Stimulated activated CD8-positive, alpha-beta memory T cell treated with anti-CD3 and anti-CD28 coated beads, Interleukin-2, amount 100 ng/mL, for 48 hours (primary cell): ENCODE measurements at regions not wholly inside any gene's neighbourhood (a gene's known extent, or its start where the extent isn't known, plus 50 kb on each side); places are given as distances from the start of the nearest gene placed in this dataset.

ENCODE experiments used
- DNase-seq, 2 donors: peaks; one replicate each; pipeline ENCODE4 v3.0.0-alpha.2; 2020; ENCODE audit warnings: low read depth in 2 of 2

DNA sequence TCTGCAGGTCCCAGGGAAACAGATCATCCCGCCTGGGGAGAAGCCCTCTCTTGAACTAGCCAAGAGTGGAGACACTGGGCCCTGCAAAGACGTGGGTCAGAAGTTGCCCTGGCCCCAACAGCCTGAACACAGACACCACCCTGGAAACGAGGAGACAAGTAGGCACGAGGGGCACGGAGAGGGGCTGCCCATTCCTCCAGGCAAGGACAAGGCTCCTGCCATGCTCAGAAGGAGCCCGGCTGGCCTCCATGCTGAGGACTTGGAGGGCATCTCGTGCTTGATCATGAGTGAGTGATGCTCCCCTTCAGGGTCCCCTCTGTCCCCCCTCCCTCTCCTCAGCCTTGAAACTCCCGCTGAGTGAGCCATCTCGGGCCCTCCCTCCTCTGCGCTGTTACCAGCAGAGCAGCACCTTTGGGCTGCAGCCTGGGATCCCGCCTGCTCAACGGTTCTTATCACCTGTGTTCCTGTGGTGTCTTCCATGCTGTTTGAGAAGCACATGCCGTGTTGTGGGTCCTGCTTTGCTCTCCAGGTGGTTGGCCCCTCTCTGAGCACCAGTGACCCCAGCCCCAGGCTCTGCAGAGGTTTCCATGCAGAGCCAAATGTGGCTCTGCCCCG is 544.3 kb downstream of the TCERG1L start:
- no peak for DNase-seq

DNA sequence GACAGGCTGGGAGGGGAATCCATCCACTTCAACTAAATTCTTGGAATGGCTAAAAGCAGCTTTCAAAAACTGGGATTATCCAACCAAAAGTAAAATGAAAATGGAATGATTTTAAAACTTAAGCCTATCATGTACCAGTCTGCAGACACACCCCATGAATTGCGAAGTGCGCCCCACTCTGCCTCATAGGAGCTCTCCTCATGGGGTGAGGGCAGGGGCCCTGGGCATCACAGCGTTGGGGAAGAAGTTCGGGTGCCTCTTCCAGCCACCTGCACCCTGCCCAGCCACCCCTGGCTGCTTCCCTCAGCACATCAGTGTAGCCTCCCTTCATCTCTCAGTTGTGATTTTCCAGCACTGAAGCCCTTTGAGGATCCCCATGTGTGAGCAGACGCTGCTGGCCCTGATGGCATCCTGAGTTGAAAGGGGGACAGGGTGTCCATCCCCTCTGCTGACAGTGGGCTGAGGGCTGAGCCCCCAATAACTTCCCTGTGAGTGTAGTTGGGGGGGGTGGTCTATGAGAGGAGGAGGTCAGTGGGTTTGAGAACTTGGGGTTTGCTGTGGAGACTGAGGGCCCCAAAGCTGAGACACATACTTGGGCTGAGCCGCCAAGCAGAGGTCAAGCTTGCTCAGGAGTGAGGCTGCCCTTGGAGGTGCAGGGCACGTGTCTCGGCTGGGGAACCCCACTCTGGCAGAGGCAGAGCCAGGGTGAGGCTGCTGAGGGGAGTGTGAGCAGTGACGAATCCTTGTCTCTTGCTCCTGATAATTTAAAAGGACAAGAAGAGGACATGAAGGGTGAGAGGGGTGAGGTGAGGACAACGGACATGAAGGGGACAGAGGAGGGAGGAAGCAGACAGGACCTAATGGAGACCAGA is 542.1 kb downstream of the TCERG1L start:
- DNase-seq = no peak

DNA sequence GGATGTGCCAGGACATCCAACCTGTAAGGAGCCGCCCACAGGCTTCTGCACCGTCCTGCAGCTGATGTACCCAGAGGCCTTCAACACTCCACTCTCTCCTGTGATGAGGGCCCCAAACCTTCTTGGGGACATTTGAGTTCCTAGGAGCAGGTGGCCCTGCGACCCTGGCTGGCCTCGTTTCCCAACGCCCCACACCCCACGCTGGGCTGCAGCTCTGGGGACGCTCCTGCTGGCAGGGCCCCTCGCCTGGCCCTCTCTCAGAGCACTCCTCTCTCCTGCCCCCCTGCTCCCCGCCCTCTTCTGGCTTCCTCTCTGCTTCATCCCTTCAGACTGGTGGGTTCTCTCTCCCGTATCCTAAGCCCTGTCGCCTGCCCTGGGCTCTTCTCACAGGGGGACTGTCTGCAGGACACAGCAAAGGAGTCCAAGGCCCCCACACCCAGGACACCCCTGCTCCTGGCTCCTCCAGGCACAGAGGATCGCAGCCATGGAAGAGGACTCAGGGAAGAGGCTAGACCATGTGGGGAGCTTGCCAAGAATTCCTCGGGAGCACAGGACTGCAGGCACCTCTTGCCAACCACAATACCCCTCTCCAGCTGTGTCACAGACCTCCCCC is 541.4 kb downstream of the TCERG1L start:
- no peak for DNase-seq

DNA sequence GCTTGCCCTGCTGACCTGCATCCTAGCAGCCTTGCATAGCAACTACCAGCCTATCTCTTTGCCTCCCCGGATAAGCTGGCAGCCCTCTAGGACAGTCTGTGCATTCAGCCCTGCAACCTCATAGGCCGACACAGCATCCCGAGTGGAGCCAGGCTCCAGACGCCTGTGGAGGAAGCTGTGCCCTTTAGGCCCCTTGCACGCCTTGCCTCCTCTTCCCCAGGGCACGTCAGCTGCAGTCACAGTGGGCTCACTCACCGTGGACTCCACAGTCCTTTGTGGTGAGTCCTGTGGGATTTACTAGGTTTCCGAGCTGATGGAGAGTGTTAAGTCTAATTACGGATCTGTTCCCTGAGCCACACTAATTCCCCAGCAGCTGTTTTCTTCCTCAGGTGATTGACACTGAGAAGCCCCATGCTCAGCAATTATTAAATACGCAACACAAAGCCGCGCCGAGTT is 540.0 kb downstream of the TCERG1L start:
- DNase-seq = no peak

DNA sequence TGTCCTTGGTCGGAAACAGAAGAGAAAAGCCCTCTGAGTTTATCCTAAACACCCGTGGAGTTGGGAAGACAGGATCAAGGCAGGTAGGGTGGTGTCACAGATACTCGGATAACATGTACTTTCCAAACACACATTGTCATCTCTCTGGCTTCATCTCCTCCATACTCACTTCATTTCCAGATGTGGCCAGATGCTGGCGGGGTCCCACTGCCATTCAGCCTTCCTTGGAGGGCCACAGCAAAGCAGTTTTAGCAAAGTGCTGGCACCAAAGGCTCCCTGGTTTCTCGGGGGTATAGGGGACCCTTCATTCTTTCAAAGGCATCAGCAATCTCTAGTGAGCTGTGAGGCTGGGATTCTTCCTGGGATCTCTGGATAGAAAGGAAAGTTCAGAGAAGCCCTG is 539.5 kb downstream of the TCERG1L start:
- DNase-seq = no peak

DNA sequence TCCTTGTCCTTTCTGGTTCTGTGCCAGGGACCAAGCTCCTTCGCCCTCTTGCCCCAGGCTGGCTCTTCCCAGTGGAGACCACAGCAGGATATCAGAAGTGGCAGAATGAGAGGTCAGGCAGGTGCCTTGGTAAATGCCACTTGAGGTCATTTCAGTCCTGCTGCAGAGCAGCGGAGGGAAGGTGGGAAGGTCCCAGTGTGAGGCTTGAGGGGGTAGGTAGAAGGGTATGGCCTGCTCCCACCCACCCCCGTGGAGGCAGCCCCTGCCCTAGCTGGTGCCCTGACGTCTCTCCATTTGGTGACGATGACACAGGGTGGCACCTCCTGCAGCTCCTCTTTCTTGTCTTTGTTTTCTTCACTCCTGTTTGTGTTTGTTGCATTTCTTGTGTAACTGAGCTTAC is 538.8 kb downstream of the TCERG1L start:
- no peak for DNase-seq

DNA sequence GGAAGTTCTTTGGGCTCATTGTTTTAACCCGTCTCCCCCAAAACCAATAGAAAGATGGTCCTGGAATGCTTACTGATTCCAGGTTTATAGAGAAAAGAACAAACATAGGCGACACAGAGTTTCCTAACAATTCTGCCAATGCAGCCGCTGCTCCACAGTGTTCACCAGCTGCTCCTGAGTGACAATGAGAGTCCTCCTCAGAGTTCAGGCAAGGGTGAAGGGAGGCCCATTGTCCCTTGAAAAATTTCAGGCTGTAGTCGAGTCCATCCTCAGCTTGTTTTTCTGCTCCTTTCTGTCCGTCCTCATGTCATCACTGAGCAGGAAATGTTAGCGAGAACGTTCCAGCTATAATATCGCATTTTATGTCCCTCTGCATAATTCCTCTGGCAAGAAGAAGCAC is 537.6 kb downstream of the TCERG1L start:
- no peak for DNase-seq

DNA sequence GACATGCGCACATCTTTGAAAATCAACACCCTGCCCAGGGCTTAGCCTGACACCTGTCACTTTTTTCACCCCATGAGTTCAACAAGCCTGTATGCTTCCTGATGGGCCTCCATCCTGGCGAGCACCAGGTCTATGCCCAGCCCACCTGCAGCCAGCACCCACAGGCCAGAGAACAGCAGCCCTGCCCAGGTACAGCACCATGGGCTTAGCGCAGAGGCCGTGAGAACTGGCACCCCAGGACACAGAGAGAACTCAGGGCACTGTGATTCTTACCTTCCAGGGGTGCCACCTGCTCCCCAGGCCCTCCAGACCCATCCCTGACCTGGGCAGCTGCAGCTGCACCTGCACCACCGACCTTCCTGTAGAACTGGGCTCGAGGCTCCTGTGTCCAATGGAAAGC is 536.6 kb downstream of the TCERG1L start:
- no peak for DNase-seq

DNA sequence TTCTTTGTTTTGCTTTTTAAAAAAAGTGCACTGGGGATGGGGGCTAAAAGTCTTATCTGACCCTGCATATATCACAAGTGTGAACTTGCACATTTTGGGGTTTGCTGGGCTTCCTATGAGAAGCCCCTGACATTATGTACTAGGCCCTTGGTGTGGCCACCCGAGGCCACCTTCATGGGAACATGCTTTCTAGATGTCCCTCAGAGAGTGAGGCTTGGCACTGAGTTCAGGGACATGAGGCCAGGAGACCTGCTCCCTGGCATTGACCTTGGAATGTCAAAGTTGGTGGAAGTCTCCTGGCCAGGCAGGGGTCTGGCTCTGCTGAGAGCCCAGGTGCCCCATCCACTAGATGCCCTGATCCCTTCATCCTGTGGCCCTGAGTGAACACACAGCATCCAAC is 536.2 kb downstream of the TCERG1L start:
- DNase-seq = no peak

DNA sequence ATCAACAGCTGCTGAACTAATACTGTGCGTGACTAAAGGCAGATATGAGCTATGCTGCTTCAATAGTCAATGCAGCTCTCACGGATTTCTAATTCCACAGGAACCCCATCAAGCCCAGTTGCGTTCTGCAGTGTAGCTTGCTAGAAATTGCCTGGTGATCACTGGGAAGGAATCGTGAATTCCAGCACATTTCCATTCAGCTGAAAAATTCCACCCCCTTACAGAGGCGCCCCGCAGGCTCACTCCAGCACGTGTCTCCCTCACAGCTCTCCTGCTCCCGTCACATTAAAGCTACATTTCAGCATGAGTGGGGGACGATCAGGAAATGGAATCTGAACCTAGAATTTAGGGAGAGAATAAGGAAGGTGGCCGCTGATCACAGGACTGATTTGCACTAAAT is 534.8 kb downstream of the TCERG1L start:
- no peak for DNase-seq

DNA sequence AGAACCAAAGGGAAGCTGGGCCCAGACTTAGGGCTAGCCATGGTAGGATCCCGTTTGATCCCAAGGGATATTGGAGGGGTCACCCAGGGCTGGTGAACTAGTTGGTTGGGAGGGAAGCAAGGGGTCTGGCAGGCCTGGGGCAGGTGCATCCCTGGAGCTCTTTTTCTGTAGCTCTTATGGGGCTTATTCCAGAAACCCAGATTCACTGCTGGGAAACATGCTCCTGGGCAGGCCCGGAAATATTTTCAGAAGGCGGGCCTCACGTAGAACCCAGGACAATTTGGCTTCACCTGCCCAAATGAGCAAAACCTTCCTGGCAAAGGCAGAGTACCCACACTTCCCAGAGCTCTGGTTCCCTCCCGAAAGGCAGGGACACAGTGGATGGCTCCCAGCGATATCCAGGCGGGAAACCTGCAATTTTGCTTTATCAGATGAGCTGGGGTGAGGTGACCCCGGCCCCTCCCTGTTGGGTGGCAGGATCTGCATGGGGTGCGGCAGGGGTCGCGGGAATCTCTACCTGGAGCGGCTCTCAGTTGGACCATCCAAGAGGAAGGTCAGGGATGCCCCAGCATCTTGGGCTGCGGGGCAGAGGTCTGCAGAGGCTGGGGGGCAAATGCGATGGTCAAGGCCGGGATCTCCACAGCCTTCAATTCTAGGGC is 533.9 kb downstream of the TCERG1L start:
- DNase-seq = no peak

DNA sequence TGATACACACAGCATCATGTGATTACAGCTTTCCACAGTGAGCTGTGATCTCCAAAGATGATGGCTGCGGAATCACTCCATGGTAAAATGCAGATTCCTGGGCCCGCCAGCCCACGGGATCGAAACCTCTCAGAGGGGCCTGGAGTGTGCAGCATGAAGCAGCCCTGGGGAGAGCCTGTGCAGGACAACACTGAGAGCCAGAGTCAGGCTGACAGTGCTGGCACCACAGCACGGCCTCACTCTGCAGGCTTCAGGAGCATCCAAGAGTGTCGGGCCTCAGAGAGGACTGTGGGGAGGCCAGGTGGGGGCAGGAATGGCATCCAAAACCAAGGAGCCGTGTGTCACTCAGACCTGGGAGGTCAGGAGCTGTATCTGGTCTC is 533.4 kb downstream of the TCERG1L start:
- no peak for DNase-seq

DNA sequence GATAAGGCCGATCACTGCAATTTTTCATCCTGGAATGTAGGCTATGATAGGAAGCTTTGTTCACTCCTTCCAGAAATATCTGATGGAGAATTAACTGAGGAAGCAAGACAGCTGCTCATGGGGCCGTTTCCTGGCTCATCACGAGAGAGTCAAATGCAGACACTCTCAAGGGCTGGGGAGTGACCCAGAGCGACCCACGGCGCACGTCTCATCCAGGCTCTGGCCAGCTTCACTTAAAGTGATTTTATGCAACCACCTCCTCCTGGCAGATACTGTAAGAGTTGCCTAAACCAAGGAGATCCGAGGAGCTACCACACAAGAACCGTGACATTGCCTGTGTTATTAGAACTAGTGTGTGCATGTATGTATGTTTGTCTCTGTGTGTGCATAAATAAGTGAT is 530.8 kb downstream of the TCERG1L start:
- no peak for DNase-seq

DNA sequence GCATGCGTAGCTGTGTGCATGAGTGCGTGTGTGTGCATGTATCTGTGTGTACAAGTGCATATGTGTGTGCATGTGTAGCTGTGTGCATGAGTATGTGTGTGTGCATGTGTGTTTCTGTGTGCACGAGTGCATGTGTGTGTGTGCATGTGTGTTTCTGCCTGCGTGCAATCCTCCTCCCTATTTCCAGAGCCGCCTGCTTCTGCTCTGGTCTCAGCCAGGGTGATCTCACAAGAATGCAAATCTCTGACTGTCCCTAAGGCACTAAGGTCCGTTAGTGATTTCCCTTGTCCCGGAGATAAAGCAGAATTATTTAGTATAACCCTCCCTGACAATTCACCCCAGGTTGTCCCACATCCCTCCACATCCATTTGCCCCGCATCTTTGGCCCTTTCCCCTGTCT is 530.3 kb downstream of the TCERG1L start:
- no peak for DNase-seq

DNA sequence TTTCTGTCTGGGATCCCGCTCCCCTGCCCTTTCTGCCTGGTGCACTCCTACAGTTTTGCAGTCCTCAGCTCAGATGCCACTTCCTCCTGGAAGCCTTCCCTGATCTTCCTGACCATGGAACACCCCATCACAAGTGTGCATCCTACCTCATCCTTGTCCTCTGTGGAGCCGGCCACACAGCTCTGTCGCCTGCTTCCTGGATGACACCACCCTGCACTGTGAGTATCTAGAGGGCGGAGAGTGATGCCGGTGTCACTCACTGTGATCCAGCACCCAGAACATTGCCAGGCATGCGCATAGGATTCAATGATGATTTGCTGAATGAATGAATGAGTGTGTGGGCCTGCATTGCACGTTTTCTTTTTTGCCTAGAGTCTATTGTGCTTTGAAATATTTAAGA is 529.9 kb downstream of the TCERG1L start:
- no peak for DNase-seq

DNA sequence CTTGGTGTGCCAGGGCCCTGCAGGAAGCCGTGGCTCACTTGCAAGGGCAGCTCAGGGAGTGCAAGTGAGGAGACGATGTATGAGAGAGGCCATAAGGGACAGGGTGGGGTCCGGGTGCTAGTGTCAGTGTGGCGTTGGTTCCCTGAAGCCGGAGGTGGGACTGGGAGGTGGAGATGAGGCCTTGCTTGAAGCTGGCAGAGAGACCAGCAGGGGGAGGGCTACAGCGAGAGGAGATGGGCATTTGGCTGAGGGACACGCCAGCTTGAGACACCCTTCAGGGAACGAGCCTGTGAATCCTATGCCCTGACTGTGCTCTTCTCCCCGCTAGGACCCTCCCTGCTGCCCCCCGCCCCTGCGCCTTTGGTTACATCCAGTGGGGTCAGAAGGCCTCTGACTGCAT is 529.1 kb downstream of the TCERG1L start:
- DNase-seq = no peak

DNA sequence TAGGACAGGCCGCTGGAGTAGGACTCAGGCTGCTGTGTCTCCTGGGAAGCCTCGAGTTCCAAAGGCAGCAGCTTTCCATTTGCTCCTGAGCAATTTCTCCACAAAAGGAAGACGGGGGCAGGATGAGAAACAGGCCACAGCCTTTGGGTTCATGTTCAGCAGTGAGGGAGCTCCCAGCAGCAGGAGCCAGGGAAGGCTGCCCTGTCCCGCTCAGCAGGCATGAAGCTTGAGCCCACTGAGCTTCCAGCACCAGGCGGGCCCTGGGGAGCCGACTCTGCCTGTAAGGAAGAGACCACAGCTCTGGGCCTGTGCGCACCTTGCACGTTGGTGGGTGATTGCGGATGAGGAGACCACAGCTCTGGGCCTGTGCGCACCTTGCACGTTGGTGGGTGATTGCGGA is 527.2 kb downstream of the TCERG1L start:
- no peak for DNase-seq

DNA sequence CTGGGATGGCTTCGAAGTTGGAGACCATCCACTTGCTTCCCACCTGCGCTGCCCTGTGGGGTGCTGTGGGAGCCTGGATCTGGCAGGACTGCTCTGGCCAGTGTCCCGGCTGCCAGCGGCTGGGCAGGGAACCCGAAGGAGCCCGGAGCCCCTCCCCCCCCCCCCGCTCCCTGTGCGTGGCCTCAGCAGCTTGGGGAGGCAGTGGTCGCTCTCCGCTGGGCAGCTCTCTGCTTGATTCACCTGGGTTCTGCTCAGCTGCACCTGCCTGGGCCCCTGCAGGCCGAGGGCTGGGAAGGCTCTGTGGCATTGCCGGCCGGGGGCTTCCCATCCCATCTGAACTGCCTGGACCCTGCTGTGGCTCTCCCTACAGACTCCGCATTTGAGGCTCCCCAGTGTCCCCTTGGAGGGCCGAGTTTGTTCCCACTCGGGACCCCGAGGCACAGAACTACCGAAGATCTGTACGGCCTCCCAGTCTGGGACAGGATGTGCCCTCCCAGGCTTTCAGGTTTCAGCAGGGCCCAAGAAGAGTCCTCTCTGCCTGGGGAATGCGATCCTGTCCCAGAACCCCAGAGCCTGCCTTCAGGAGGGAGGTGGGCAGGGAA is 525.1 kb downstream of the TCERG1L start:
- no peak for DNase-seq

DNA sequence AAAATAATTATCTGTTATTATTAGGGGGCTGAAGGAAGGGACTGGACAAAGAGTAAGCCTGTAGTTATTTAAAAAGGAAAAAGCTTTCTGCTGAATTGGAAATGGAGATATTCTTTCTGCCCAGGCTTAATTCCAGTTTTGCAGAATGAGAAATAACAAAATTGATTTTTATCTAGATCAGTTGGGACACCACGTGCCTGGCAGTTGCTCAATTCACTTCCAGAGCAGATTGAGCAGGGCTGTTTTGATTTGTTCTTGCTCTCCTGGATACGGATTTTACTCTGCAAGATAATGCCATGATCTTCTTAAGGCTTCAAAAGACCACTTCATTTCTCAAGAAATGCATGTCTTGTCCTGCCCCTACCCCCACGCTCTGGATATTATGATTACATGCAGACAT is 524.3 kb downstream of the TCERG1L start:
- no peak for DNase-seq

DNA sequence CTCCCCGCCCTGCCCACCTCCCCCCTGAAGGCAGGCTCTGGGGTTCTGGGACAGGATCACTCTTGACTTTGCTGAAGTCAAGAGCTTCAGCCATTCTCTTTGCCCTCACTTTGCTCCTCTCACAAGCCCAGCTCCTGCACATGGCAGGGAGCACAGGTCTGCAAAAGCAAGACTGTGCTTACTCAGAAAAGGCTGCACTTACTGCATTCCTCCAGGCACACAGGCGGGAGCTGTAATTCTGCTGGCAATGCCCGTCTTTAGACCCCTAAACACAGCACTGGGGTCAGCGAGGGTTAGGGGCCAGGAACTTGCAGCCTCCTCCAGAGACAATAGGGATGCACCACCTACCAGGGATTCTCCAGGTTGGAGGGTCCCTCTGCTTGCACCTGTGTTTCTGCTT is 523.7 kb downstream of the TCERG1L start:
- DNase-seq = no peak

DNA sequence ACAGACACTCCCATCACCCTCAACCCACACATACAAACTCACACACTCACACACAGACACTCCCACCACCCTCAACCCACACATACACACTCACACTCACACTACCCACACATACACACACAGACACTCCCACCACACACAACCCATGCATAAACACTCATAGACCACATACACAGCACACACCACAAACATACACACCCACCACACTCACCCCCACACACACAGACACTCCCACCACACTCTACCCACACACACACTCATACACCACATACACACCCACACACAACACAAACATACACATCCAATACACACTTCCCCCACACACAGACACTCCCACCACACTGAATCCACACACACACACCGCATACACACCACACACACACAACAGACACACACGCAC is 521.2 kb downstream of the TCERG1L start:
- no peak for DNase-seq
